ENCODE measurements at regions not wholly inside any gene's neighbourhood (a gene's known extent, or its start where the extent isn't known, plus 50 kb on each side); places are given as distances from the start of the nearest gene placed in this dataset.

DNA sequence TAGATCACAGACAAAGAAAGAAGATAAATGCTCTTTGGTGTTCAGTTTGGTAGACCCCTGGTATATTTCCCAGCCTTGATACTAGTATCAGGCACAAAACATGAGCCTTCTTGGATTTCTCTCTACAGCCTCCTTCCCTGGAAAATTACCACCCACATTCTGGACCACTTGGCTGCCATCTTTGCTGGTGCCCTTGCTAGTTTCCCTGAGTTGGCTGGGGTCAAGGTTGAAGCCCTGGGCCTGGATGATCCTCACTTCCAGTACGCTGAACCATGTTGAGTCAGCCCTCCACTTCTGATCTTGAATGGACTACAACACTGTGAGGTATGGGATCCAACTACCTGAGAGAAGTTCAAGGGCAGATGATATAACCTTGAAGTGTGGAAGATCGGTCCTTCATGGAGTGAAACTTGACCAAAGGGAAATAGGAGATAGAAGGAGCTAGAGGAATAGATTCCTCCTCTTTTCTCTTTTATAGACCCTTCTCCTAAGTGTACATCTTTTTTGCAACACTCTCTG, 501.4 kb downstream of the TMEM114 start:
- no peak for DNase-seq
- no peak for ATAC-seq (ENCODE audit: poor library complexity)
- no peak overlapping the region for H3K27ac ChIP-seq (ENCODE audit: low read depth in 1 of 2, low read length in 2 of 2)
- ChIA-PET CTCF (no interaction called here), POLR2A (no interaction called here)
- H3K27me3 ChIP-seq (ENCODE audit: control insufficient read depth in 1 of 2, insufficient read depth in 2 of 2, low read length in 2 of 2), result no peaks in the 10 kb centered on the region
- H3K36me3 Mint-ChIP-seq (ENCODE audit: low read depth), result no peaks in the 10 kb centered on the region
- H3K27me3 Mint-ChIP-seq, result no peaks in the 10 kb centered on the region
- H3K9me3 Mint-ChIP-seq, result peaks cover 4% of the 10 kb centered on the region
- H3K4me1 Mint-ChIP-seq (ENCODE audit: low read depth), result no peaks in the 10 kb centered on the region
- H3K27ac Mint-ChIP-seq, result no peak overlapping the region
- no peak overlapping the region for H3K4me3 ChIP-seq (ENCODE audit: low read length)
- intact Hi-C loops (cut with DNase I, micrococcal nuclease), result no loop called here
- no peaks in the 10 kb centered on the region for H3K4me1 ChIP-seq (ENCODE audit: insufficient read depth, low read length)
- H3K4me3 Mint-ChIP-seq, result no peak overlapping the region
- H3K9me3 ChIP-seq (ENCODE audit: control insufficient read depth in 1 of 2, insufficient read depth in 1 of 2, low read length in 2 of 2), result no peaks in the 10 kb centered on the region
- no peaks in the 10 kb centered on the region for H3K36me3 ChIP-seq (ENCODE audit: insufficient read depth, low read length)
- TF ChIP-seq, protein P1, sequence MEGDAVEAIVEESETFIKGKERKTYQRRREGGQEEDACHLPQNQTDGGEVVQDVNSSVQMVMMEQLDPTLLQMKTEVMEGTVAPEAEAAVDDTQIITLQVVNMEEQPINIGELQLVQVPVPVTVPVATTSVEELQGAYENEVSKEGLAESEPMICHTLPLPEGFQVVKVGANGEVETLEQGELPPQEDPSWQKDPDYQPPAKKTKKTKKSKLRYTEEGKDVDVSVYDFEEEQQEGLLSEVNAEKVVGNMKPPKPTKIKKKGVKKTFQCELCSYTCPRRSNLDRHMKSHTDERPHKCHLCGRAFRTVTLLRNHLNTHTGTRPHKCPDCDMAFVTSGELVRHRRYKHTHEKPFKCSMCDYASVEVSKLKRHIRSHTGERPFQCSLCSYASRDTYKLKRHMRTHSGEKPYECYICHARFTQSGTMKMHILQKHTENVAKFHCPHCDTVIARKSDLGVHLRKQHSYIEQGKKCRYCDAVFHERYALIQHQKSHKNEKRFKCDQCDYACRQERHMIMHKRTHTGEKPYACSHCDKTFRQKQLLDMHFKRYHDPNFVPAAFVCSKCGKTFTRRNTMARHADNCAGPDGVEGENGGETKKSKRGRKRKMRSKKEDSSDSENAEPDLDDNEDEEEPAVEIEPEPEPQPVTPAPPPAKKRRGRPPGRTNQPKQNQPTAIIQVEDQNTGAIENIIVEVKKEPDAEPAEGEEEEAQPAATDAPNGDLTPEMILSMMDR (IDR thresholded peaks at IDR 0.05), result no peak

DNA sequence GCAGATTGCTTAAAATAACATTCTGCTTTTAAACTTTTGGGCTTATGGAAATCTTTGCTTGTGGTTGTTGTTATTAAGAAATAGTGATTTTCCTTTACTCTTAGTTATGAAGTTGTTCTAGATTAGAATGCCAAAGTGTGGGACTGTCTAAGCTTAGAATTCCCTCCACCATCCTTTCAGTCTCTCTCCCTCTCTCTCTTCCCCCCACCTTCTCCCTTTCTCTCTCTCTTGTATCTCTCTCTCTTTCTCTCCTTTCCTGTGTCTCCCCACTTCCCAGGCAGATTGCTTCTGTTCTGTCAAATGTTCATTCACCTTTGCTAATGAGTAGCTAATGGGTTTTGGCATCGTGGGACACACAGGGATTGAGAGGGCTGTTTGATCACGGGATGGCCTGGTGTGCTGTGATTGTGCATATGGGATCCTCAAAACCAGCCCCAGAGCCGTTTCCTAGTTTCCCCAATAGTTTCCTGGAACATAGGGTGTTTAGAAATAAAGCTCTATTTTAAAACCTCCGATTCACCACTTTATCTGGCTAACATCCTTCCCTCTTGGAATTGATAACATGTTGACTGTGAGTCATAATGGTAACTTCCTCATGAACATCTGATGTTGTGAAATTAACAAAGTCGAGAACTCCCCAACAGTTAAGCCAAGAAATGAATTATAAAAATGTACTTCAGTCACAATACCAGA, 502.6 kb downstream of the TMEM114 start:
- Histone ChIP-seq H3K36me3 (ENCODE audit: insufficient read depth, low read length) (no peaks in the 10 kb centered on the region), H3K9me3 (ENCODE audit: control insufficient read depth in 1 of 2, insufficient read depth in 1 of 2, low read length in 2 of 2) (no peaks in the 10 kb centered on the region), H3K27me3 (ENCODE audit: control insufficient read depth in 1 of 2, insufficient read depth in 2 of 2, low read length in 2 of 2) (no peaks in the 10 kb centered on the region), H3K4me1 (ENCODE audit: insufficient read depth, low read length) (no peaks in the 10 kb centered on the region), H3K27ac (ENCODE audit: low read depth in 1 of 2, low read length in 2 of 2) (no peak overlapping the region), H3K4me3 (ENCODE audit: low read length) (no peak overlapping the region)
- CTCF ChIA-PET, result no interaction called here
- Mint-ChIP-seq H3K9me3 (peaks cover 4% of the 10 kb centered on the region), H3K4me1 (ENCODE audit: low read depth) (no peaks in the 10 kb centered on the region), H3K36me3 (ENCODE audit: low read depth) (no peaks in the 10 kb centered on the region), H3K27ac (no peak overlapping the region), H3K4me3 (no peak overlapping the region), H3K27me3 (no peaks in the 10 kb centered on the region)
- ATAC-seq (ENCODE audit: poor library complexity), result no peak
- TF ChIP-seq, protein P1 (IDR thresholded peaks at IDR 0.05), result no peak
- intact Hi-C loops (cut with DNase I, micrococcal nuclease), result no loop called here
- POLR2A ChIA-PET, result no interaction called here
- DNase-seq, result no peak

DNA sequence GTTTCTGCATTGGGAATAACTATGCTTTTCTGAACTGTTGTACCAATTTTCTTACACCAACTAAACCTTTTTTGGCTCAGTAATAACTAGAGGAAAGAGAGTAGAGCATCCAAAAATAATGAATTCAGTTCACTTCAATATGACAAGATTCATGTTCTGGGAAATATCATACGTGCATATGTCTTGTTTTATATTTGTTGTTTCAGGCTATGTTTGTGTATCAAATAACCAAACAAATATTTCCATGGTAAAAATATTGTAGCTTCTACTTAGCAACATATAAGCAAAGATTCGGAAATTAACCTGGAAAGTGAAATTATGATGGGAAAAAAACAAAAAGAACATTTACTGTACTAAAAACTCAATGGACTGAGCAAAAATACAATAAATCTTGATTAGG, 503.2 kb downstream of the TMEM114 start:
- DNase-seq (no peak), ATAC-seq (ENCODE audit: poor library complexity) (no peak)
- Mint-ChIP-seq H3K4me3 (no peak overlapping the region), H3K27me3 (no peaks in the 10 kb centered on the region), H3K9me3 (peaks cover 4% of the 10 kb centered on the region), H3K36me3 (ENCODE audit: low read depth) (no peaks in the 10 kb centered on the region), H3K4me1 (ENCODE audit: low read depth) (no peaks in the 10 kb centered on the region), H3K27ac (no peak overlapping the region)
- intact Hi-C loops (cut with DNase I, micrococcal nuclease), result no loop called here
- no peaks in the 10 kb centered on the region for H3K27me3 ChIP-seq (ENCODE audit: control insufficient read depth in 1 of 2, insufficient read depth in 2 of 2, low read length in 2 of 2)
- ChIA-PET POLR2A (no interaction called here), CTCF (no interaction called here)
- no peaks in the 10 kb centered on the region for H3K36me3 ChIP-seq (ENCODE audit: insufficient read depth, low read length)
- no peaks in the 10 kb centered on the region for H3K9me3 ChIP-seq (ENCODE audit: control insufficient read depth in 1 of 2, insufficient read depth in 1 of 2, low read length in 2 of 2)
- H3K27ac ChIP-seq (ENCODE audit: low read depth in 1 of 2, low read length in 2 of 2), result no peak overlapping the region
- H3K4me3 ChIP-seq (ENCODE audit: low read length), result no peak overlapping the region
- no peaks in the 10 kb centered on the region for H3K4me1 ChIP-seq (ENCODE audit: insufficient read depth, low read length)
- TF ChIP-seq, protein P1 (IDR thresholded peaks at IDR 0.05), result no peak

Measured in CD4-positive, alpha-beta T cell (primary cell).